NCI-H146 treated with DMSO at 0.1 percent for 48 hours (cell line): ENCODE measurements at regions not wholly inside any gene's neighbourhood (a gene's known extent, or its start where the extent isn't known, plus 50 kb on each side); places are given as distances from the start of the nearest gene placed in this dataset.
"Not testable (repeated sequence)": the region's sequence is repeated elsewhere in the genome, so short reads cannot be mapped to it uniquely, and the experiment has no call there.

ENCODE experiments used
- DNase-seq: peaks from one replicate; lab custom pipeline; 2025; ENCODE audit not compliant: unreplicated experiment; lab: John Stamatoyannopoulos, UW

DNA sequence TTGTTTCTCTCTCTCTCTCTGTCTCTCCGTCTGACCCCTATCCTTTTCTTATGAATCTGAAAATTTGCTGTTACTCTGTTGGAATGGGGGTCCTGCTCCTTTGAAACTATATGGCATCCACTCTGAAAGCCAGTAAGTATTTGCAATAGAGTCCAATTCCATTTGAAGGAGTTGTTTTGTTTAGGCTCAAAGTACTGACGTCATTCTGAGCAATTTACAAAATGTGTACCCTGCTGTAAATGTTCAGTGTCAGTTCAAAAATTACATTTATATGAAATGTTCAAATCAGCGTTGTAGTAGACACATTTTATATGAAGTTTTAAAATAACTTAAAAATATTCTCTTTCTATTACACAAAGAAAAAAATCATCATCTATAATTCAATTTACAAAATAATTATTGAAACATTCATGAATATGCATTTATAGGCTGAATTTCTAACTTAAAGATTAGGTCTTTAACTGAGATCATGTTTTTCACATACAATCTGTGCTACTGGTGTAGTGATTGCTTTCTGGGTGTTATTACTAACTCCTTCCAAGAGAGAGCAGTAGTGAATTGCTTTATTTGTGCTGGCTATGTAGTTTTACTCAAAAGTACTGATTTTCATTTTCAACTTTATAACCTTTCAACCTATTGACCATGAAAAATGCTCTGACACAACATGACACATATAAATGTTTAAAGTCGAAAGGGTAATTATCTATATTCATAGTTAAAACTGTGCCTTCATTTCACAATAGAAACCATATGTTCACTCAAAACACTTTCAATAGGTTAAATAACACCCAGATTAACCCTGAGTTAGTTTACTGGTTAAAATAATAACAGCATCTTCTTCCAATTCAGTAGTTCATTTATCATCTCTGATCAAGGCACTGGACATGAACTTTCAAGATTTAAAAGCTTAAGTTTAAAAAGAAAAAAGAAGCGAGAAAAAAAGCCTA lies 253.1 kb upstream of the ADGRL4 start:
- peak; percentile 41 for DNase-seq

DNA sequence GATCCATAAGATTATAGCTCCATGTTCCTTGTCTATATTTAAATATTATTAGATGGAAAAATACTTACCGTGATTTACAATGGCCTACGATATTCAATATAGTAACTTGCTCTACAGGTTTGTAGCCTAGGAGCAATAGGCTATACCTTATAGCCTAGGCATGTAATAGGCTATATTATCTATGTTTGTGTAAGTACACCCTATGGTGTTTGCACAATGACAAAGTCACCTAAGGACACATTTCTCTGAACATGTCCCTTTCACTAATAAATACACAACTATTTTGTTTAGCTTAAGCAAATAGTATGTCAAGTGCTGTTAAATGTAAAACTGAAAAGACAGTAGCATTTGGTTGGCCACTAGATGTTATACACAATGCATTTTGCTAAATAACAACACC lies 248.9 kb upstream of the ADGRL4 start:
- no peak for DNase-seq

DNA sequence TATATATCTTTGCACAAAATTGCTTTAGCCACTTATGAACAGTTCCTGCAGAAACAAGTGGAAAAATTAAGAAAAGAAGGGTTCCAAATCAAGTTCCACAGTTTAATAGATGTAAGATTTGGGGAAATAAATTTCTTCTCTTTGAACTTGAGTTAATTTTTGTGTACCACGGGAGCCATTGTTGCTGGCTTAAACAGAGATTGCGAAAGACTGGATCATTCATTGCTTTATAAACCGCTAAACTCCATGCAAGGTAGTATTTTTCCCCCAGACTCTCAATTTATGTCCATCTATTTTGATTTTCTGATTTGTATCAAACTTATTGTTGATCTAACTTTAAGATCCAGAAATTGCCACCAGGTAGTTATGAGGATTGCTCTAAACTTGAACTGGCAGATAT lies 246.1 kb upstream of the ADGRL4 start:
- no peak for DNase-seq

DNA sequence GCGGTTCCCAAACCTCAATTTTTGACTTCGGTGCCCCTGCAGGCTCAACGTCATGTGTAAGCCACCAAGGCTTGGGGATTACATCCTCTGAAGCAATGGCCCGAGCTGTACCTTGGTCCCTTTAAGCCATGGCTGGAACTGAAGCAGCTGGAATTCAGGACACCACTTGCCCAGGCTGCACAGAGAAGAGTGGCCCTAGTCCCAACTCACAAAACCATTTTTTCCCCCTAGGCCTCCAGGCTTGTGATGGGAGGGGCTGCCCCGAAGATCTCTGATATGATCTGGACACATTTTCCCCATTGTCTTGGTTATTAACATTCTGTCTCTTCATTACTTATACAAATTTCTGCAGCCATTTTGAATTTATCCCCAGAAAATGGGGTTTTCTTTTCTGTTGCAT lies 233.3 kb upstream of the ADGRL4 start:
- no peak for DNase-seq

- no peak for DNase-seq
Observed at GRCh38 chr1:79235301-79236002, 228.9 kb upstream of the ADGRL4 start.

DNA sequence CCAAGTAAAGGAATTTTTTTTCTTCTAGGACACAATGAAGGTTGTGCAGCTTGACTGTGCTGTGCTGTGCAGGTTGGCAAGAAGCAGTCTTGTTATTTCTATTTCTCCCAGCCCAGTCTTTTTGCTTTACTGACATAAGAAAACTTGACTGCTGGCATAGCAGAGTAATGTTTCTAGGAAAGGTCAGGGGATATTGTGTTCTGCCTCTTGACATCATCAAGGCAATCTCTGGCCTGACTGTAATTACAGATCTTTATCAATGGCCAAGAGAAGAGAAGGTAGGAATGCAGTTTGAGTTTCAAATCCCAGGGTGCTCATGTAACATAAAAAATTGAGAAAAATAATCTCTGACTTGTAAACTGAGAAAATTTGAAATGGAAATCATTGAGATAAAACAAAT lies 226.3 kb upstream of the ADGRL4 start:
- DNase-seq, result no peak

DNA sequence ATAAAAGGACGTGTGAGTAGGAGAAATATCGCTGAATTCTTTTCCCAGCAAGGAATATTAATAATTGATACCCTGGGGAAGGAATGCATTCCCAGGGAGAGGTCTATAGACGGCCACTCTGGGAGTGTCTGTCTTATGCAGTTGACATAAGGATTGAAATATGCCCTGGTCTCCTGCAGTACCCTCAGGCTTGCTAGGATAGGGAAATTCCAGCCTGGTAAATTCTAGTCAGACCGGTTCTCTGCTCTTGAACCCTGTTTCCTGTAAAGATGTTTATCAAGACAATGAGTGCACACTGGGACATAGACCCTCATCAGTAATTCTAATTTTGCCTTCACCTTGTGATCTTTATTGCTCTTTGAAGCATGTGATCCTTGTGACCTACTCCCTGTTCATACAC lies 224.2 kb upstream of the ADGRL4 start:
- DNase-seq, result not testable (repeated sequence)

- DNase-seq, result no peak
Observed at GRCh38 chr1:79226963-79227362, 220.4 kb upstream of the ADGRL4 start.

GRCh38 chr1:79224537-79224936 lies 218.0 kb upstream of the ADGRL4 start:
- no peak for DNase-seq

DNA sequence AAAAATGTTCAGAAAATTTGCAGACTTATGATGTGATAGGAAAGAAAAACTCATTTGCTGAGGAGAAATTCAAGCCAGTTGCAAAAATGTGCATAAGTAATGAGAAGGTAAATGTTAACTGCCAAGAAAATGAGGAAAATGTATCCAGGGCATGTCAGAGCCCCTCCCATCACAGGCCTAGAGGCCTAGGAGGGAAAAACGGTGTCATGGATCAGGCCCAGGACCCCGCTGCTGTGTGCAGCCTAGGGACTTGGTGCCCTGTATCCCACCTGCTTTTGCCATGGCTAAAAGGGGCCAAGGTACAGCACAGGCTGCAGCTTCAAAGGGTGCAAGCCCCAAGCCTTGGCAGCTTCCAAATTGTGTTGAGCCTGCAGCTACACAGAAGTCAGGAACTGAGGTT lies 214.0 kb upstream of the ADGRL4 start:
- DNase-seq, result no peak

- no peak for DNase-seq
Observed at GRCh38 chr1:79215311-79215710, 208.8 kb upstream of the ADGRL4 start.

- no peak for DNase-seq
Observed at GRCh38 chr1:79207786-79208185, 201.3 kb upstream of the ADGRL4 start.

GRCh38 chr1:79207331-79207730 lies 200.8 kb upstream of the ADGRL4 start:
- DNase-seq, result no peak

GRCh38 chr1:79204779-79205479 lies 198.4 kb upstream of the ADGRL4 start:
- DNase-seq, result no peak

DNA sequence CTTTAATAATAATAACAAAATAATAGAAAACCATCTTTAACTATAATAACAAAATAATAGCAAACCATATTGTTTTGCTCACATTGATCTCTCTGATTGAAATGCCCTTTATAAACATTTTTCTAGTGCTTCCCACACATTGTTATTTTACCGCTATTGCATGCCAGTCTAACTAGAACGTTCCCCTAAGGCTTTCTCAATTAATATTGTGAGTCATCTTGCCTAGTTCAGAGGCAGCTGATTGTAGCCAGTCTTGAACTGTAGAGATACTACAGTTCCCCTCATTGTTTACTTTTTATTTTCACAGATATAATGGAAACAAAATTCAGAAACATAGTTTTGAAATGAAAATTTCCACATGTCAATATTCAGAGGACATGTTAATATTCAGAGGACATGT lies 192.3 kb upstream of the ADGRL4 start:
- no peak for DNase-seq

GRCh38 chr1:79197421-79197820 lies 190.9 kb upstream of the ADGRL4 start:
- DNase-seq, result no peak

DNA sequence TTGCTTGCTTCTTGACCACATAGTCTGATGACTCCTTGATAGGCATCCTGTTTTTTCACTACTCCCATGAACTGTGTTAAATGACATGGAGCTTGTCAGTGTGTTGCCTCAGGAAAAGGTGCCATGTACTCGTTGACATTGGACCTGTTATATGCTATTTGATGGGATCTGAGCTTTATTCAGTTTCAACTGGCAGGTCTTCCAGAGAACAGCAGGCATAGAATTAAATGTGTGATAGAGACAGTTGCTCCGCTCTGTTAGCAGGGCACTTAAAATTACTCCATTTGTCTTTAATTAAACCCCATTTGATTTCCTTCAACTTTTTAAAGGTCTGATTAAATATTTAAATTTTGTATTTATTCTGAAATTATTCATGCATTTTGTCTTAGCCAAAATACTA lies 189.7 kb upstream of the ADGRL4 start:
- DNase-seq, result no peak

GRCh38 chr1:79193211-79194079 lies 186.9 kb upstream of the ADGRL4 start:
- peak; percentile 40 for DNase-seq

DNA sequence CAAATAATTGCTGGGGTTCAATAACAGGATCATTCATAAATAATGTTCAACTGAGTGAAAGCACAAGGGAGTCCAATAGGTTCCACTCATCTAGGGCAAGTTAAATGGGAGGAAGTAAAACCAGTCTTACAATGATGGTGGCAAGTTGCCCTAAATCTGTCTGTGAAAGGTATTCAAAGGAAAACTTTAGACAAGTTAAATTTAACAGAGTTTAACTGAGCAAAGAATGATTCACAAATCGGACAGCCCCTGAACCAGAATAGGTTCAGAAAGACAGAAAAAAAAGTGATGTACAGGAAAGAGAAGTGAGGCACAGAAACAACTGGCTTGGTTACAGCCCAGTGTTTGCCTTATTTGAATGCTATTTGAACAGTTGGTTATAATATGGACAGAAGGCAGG lies 183.5 kb upstream of the ADGRL4 start:
- DNase-seq, result no peak

DNA sequence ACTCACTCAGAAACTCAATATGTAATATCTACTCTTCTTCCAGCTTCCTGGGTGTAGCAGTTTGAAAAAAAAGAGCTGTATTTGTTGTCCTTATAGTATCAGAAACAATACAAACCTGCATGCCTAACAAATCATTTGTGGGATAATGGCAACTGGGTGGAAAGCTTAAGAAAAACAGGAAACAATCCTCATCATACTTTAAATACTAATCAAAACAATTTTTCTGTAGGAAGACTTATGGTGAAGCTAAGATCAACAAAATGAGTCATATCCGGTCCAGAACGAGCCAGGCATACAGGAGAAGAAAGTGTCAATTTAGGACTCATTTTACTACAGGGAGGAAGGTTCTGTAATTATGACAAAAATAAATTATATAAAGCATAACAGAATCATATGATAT lies 181.8 kb upstream of the ADGRL4 start:
- DNase-seq, result no peak

GRCh38 chr1:79186260-79186659 lies 179.7 kb upstream of the ADGRL4 start:
- DNase-seq, result no peak
